WTC11 (cell line): ENCODE measurements at regions not wholly inside any gene's neighbourhood (a gene's known extent, or its start where the extent isn't known, plus 50 kb on each side); places are given as distances from the start of the nearest gene placed in this dataset.

Experiments
- ATAC-seq: fragments of 200-7000 bp; cut with Tn5 transposase; 2 replicates; pipeline ENCODE4 v1.10.0; 2021; ENCODE audit warnings: mild to moderate bottlenecking, moderate library complexity
- CTCF ChIA-PET: fragments of 300-600 bp; sonication (Branson Sonifier 250); formaldehyde crosslinking; loops from one replicate; lab custom pipeline; 2021; ENCODE audit warnings: antibody characterized with exemption; lab: Charles Lee
- POLR2A ChIA-PET: fragments of 350-600 bp; sonication (Branson Sonifier 250); formaldehyde crosslinking; loops from one replicate; lab custom pipeline; 2021; ENCODE audit warnings: antibody characterized with exemption; lab: Charles Lee
- DNase-seq: peaks from one replicate; pipeline ENCODE4 v3.0.0; 2021; ENCODE audit warnings: low spot score
- H3K27ac Mint-ChIP-seq: 2 replicates; pipeline ENCODE4 v1.8.0; 2021; ENCODE audit warnings: mixed read lengths
- H3K27me3 Mint-ChIP-seq: 2 replicates; pipeline ENCODE4 v1.8.0; 2021; ENCODE audit warnings: low read depth, mild to moderate bottlenecking, moderate library complexity, mixed read lengths
- H3K36me3 Mint-ChIP-seq: 2 replicates; pipeline ENCODE4 v1.8.0; 2021; ENCODE audit warnings: mixed read lengths
- H3K4me1 Mint-ChIP-seq: 2 replicates; pipeline ENCODE4 v1.8.0; 2022; ENCODE audit warnings: mixed read lengths
- H3K4me3 Mint-ChIP-seq: 2 replicates; pipeline ENCODE4 v1.8.0; 2021; ENCODE audit warnings: mild to moderate bottlenecking, moderate library complexity, mixed read lengths
- H3K9me3 Mint-ChIP-seq: 2 replicates; pipeline ENCODE4 v1.8.0; 2021; ENCODE audit warnings: mixed read lengths
- ARID4B ChIP-seq: sonication (generic); formaldehyde crosslinking; IDR thresholded peaks from 2 replicates; pipeline ENCODE4 v1.8.0; 2023; ENCODE audit warnings: missing genetic modification reagents, mild to moderate bottlenecking, borderline replicate concordance
- EMX1 ChIP-seq: fragments of 250-450 bp; sonication (Bioruptor Pico); IDR thresholded peaks from 2 replicates; pipeline ENCODE4 v1.8.0; 2021; ENCODE audit warnings: mild to moderate bottlenecking
- FOXP1 ChIP-seq: sonication (generic); formaldehyde crosslinking; IDR thresholded peaks from 2 replicates; pipeline ENCODE4 v1.8.0; 2022; ENCODE audit warnings: missing genetic modification reagents, mild to moderate bottlenecking, moderate library complexity, borderline replicate concordance
- HMGA2 ChIP-seq: fragments of 250-450 bp; sonication (Bioruptor Pico); IDR thresholded peaks from 2 replicates; pipeline ENCODE4 v1.4.0; 2021; ENCODE audit warnings: mild to moderate bottlenecking, moderate library complexity
- HMGXB4 ChIP-seq: sonication (generic); formaldehyde crosslinking; IDR thresholded peaks from 2 replicates; pipeline ENCODE4 v1.8.1; 2023; ENCODE audit warnings: mild to moderate bottlenecking, moderate library complexity, missing genetic modification reagents
- IRF2 ChIP-seq: sonication (generic); formaldehyde crosslinking; IDR thresholded peaks from 2 replicates; pipeline ENCODE4 v1.8.0; 2022; ENCODE audit warnings: low read depth, missing genetic modification reagents, borderline replicate concordance
- MAX ChIP-seq: sonication (generic); formaldehyde crosslinking; IDR thresholded peaks from 2 replicates; pipeline ENCODE4 v1.8.0; 2022; ENCODE audit warnings: mild to moderate bottlenecking, missing genetic modification reagents
- RELA ChIP-seq: sonication (generic); formaldehyde crosslinking; IDR thresholded peaks from 2 replicates; pipeline ENCODE4 v1.8.1; 2022; ENCODE audit warnings: missing genetic modification reagents, mild to moderate bottlenecking, borderline replicate concordance
- ZBTB43 ChIP-seq: sonication (generic); formaldehyde crosslinking; IDR thresholded peaks from 2 replicates; pipeline ENCODE4 v1.8.1; 2023; ENCODE audit warnings: mild to moderate bottlenecking, missing genetic modification reagents
- ZNF232 ChIP-seq: sonication (generic); formaldehyde crosslinking; IDR thresholded peaks from 2 replicates; pipeline ENCODE4 v1.8.0; 2022; ENCODE audit warnings: mild to moderate bottlenecking, missing genetic modification reagents
- ZNF425 ChIP-seq: fragments of 250-450 bp; sonication (Bioruptor Pico); conservative IDR thresholded peaks from 2 replicates; pipeline ENCODE4 v1.9.0; 2021; ENCODE audit warnings: mild to moderate bottlenecking
- ZNF512 ChIP-seq: sonication (generic); formaldehyde crosslinking; IDR thresholded peaks from 2 replicates; pipeline ENCODE4 v1.8.1; 2022; ENCODE audit warnings: missing genetic modification reagents, borderline replicate concordance
- ZNF532 ChIP-seq: fragments of 250-450 bp; sonication (Bioruptor Pico); IDR thresholded peaks from 2 replicates; pipeline ENCODE4 v1.9.0; 2021; ENCODE audit warnings: mild to moderate bottlenecking, borderline replicate concordance

- TF ChIP-seq ZNF532 (CRISPR knock-in tag), result no peak
- TF ChIP-seq RELA (CRISPR knock-in tag), result no peak
- no peak for TF ChIP-seq ZNF425
- TF ChIP-seq FOXP1 (CRISPR knock-in tag), result no peak
Measured at GRCh38 chrX:46044486-46044885, 500.7 kb downstream of the ZNF674 start (continued).

GRCh38 chrX:46040001-46040400 lies 505.2 kb downstream of the ZNF674 start:
- POLR2A ChIA-PET, result no interaction called here

More at GRCh38 chrX:46040001-46040400, 505.2 kb downstream of the ZNF674 start:
- TF ChIP-seq RELA (CRISPR knock-in tag) (no peak), ZNF512 (CRISPR knock-in tag) (no peak), ARID4B (CRISPR knock-in tag) (no peak), HMGA2 (no peak), MAX (CRISPR knock-in tag) (no peak), ZNF232 (CRISPR knock-in tag) (no peak), EMX1 (CRISPR knock-in tag) (no peak), ZBTB43 (no peak), IRF2 (CRISPR knock-in tag) (no peak), HMGXB4 (CRISPR knock-in tag) (no peak)
- DNase-seq (no peak), ATAC-seq (no peak)
- H3K4me1 Mint-ChIP-seq, result 0 out of 2 replicates have a peak, but pooled peaks cover 2% of the 10 kb centered on the region
- H3K27ac Mint-ChIP-seq, result no peak overlapping the region
- peaks cover 11% of the 10 kb centered on the region for H3K9me3 Mint-ChIP-seq
- peaks cover 9% of the 10 kb centered on the region for H3K36me3 Mint-ChIP-seq
- no peaks in the 10 kb centered on the region for H3K27me3 Mint-ChIP-seq
- CTCF ChIA-PET, result no interaction called here
- no peak overlapping the region for H3K4me3 Mint-ChIP-seq
